ENCODE measurements at regions not wholly inside any gene's neighbourhood (a gene's known extent, or its start where the extent isn't known, plus 50 kb on each side); places are given as distances from the start of the nearest gene placed in this dataset.
A peak's percentile ranks its signal among the peaks of the same experiment; 100 is the strongest.
"Not testable (repeated sequence)": the region's sequence is repeated elsewhere in the genome, so short reads cannot be mapped to it uniquely, and the experiment has no call there.

GRCh38 chr7:68858497-68858896 is 739.8 kb upstream of the AUTS2 start:
- H3K36me3 ChIP-seq (ENCODE audit: control insufficient read depth in 5 of 5, insufficient read depth in 5 of 5, low read length in 5 of 5) = no peaks in the 10 kb centered on the region
- peaks cover 0 to 20% (median 4%) of the 10 kb centered on the region in 5 donors for H3K4me1 ChIP-seq (ENCODE audit: control insufficient read depth in 5 of 5, insufficient read depth in 5 of 5, low read length in 5 of 5)
- H3K9me3 ChIP-seq (ENCODE audit: control insufficient read depth in 5 of 5, low read length in 5 of 5) = no peaks in the 10 kb centered on the region
- H3K4me3 ChIP-seq (ENCODE audit: low read depth in 1 of 5, low read length in 5 of 5) = no peak overlapping the region
- no peak overlapping the region for H3K27ac ChIP-seq (ENCODE audit: low read depth, low read length)
- H3K9ac ChIP-seq (ENCODE audit: low read length in 5 of 5) = no peak overlapping the region
- H3K27me3 ChIP-seq (ENCODE audit: control insufficient read depth in 5 of 5, insufficient read depth in 4 of 5, low read length in 5 of 5) = no peaks in the 10 kb centered on the region

- H3K27ac ChIP-seq (ENCODE audit: low read depth, low read length) = no peak overlapping the region
- no peaks in the 10 kb centered on the region for H3K36me3 ChIP-seq (ENCODE audit: control insufficient read depth in 5 of 5, insufficient read depth in 5 of 5, low read length in 5 of 5)
- H3K9ac ChIP-seq (ENCODE audit: low read length in 5 of 5) = no peak overlapping the region
- no peaks in the 10 kb centered on the region for H3K27me3 ChIP-seq (ENCODE audit: control insufficient read depth in 5 of 5, insufficient read depth in 4 of 5, low read length in 5 of 5)
- no peak overlapping the region for H3K4me3 ChIP-seq (ENCODE audit: low read depth in 1 of 5, low read length in 5 of 5)
- peaks cover 0 to 6% (median 2%) of the 10 kb centered on the region in 5 donors for H3K4me1 ChIP-seq (ENCODE audit: control insufficient read depth in 5 of 5, insufficient read depth in 5 of 5, low read length in 5 of 5)
- H3K9me3 ChIP-seq (ENCODE audit: control insufficient read depth in 5 of 5, low read length in 5 of 5) = no peaks in the 10 kb centered on the region
These were observed 737.1 kb upstream of the AUTS2 start for GRCh38 chr7:68861171-68861570.

GRCh38 chr7:68862261-68862660 is 736.0 kb upstream of the AUTS2 start:
- Histone ChIP-seq H3K9ac (ENCODE audit: low read length in 5 of 5) (no peak overlapping the region), H3K4me1 (ENCODE audit: control insufficient read depth in 5 of 5, insufficient read depth in 5 of 5, low read length in 5 of 5) (peaks cover 0 to 6% (median 0%) of the 10 kb centered on the region in 5 donors), H3K9me3 (ENCODE audit: control insufficient read depth in 5 of 5, low read length in 5 of 5) (no peaks in the 10 kb centered on the region), H3K27me3 (ENCODE audit: control insufficient read depth in 5 of 5, insufficient read depth in 4 of 5, low read length in 5 of 5) (no peaks in the 10 kb centered on the region), H3K4me3 (ENCODE audit: low read depth in 1 of 5, low read length in 5 of 5) (no peak overlapping the region), H3K27ac (ENCODE audit: low read depth, low read length) (no peak overlapping the region), H3K36me3 (ENCODE audit: control insufficient read depth in 5 of 5, insufficient read depth in 5 of 5, low read length in 5 of 5) (no peaks in the 10 kb centered on the region)

GRCh38 chr7:68862736-68863135 is 735.5 kb upstream of the AUTS2 start:
- peaks cover 0 to 6% (median 0%) of the 10 kb centered on the region in 5 donors for H3K4me1 ChIP-seq (ENCODE audit: control insufficient read depth in 5 of 5, insufficient read depth in 5 of 5, low read length in 5 of 5)
- H3K27me3 ChIP-seq (ENCODE audit: control insufficient read depth in 5 of 5, insufficient read depth in 4 of 5, low read length in 5 of 5) = no peaks in the 10 kb centered on the region
- no peak overlapping the region for H3K4me3 ChIP-seq (ENCODE audit: low read depth in 1 of 5, low read length in 5 of 5)
- H3K9ac ChIP-seq (ENCODE audit: low read length in 5 of 5) = no peak overlapping the region
- H3K9me3 ChIP-seq (ENCODE audit: control insufficient read depth in 5 of 5, low read length in 5 of 5) = no peaks in the 10 kb centered on the region
- no peaks in the 10 kb centered on the region for H3K36me3 ChIP-seq (ENCODE audit: control insufficient read depth in 5 of 5, insufficient read depth in 5 of 5, low read length in 5 of 5)
- no peak overlapping the region for H3K27ac ChIP-seq (ENCODE audit: low read depth, low read length)

- Histone ChIP-seq H3K27me3 (ENCODE audit: control insufficient read depth in 5 of 5, insufficient read depth in 4 of 5, low read length in 5 of 5) (no peaks in the 10 kb centered on the region), H3K36me3 (ENCODE audit: control insufficient read depth in 5 of 5, insufficient read depth in 5 of 5, low read length in 5 of 5) (no peaks in the 10 kb centered on the region), H3K9me3 (ENCODE audit: control insufficient read depth in 5 of 5, low read length in 5 of 5) (peaks cover 0 to 2% (median 0%) of the 10 kb centered on the region in 5 donors), H3K9ac (ENCODE audit: low read length in 5 of 5) (no peak overlapping the region), H3K4me3 (ENCODE audit: low read depth in 1 of 5, low read length in 5 of 5) (no peak overlapping the region), H3K4me1 (ENCODE audit: control insufficient read depth in 5 of 5, insufficient read depth in 5 of 5, low read length in 5 of 5) (peaks cover 0 to 11% (median 6%) of the 10 kb centered on the region in 5 donors), H3K27ac (ENCODE audit: low read depth, low read length) (no peak overlapping the region)
These were observed 732.7 kb upstream of the AUTS2 start for GRCh38 chr7:68865351-68866199.

- Histone ChIP-seq H3K36me3 (ENCODE audit: control insufficient read depth in 5 of 5, insufficient read depth in 5 of 5, low read length in 5 of 5) (no peaks in the 10 kb centered on the region), H3K27me3 (ENCODE audit: control insufficient read depth in 5 of 5, insufficient read depth in 4 of 5, low read length in 5 of 5) (no peaks in the 10 kb centered on the region), H3K9me3 (ENCODE audit: control insufficient read depth in 5 of 5, low read length in 5 of 5) (peaks cover 0 to 2% (median 0%) of the 10 kb centered on the region in 5 donors), H3K4me3 (ENCODE audit: low read depth in 1 of 5, low read length in 5 of 5) (no peak overlapping the region), H3K4me1 (ENCODE audit: control insufficient read depth in 5 of 5, insufficient read depth in 5 of 5, low read length in 5 of 5) (peaks cover 0 to 11% (median 6%) of the 10 kb centered on the region in 5 donors), H3K9ac (ENCODE audit: low read length in 5 of 5) (no peak overlapping the region), H3K27ac (ENCODE audit: low read depth, low read length) (no peak overlapping the region)
These were observed 732.1 kb upstream of the AUTS2 start for GRCh38 chr7:68866200-68866570.

GRCh38 chr7:68866721-68867120 is 731.6 kb upstream of the AUTS2 start:
- H3K4me3 ChIP-seq (ENCODE audit: low read depth in 1 of 5, low read length in 5 of 5); H3K9me3 ChIP-seq (ENCODE audit: control insufficient read depth in 5 of 5, low read length in 5 of 5); H3K36me3 ChIP-seq (ENCODE audit: control insufficient read depth in 5 of 5, insufficient read depth in 5 of 5, low read length in 5 of 5): not testable (repeated sequence)

GRCh38 chr7:68868978-68869377 is 729.3 kb upstream of the AUTS2 start:
- peaks cover 0 to 2% (median 0%) of the 10 kb centered on the region in 5 donors for H3K9me3 ChIP-seq (ENCODE audit: control insufficient read depth in 5 of 5, low read length in 5 of 5)

More at GRCh38 chr7:68866721-68867120, 731.6 kb upstream of the AUTS2 start:
- H3K27me3 ChIP-seq (ENCODE audit: control insufficient read depth in 5 of 5, insufficient read depth in 4 of 5, low read length in 5 of 5); H3K4me1 ChIP-seq (ENCODE audit: control insufficient read depth in 5 of 5, insufficient read depth in 5 of 5, low read length in 5 of 5); H3K27ac ChIP-seq (ENCODE audit: low read depth, low read length); H3K9ac ChIP-seq (ENCODE audit: low read length in 5 of 5): not testable (repeated sequence)

GRCh38 chr7:68873616-68874015 is 724.7 kb upstream of the AUTS2 start:
- no peaks in the 10 kb centered on the region for H3K9me3 ChIP-seq (ENCODE audit: control insufficient read depth in 5 of 5, low read length in 5 of 5)
- H3K9ac ChIP-seq (ENCODE audit: low read length in 5 of 5) = no peak overlapping the region
- no peak overlapping the region for H3K4me3 ChIP-seq (ENCODE audit: low read depth in 1 of 5, low read length in 5 of 5)
- no peaks in the 10 kb centered on the region for H3K27me3 ChIP-seq (ENCODE audit: control insufficient read depth in 5 of 5, insufficient read depth in 4 of 5, low read length in 5 of 5)
- peaks cover 0 to 7% (median 5%) of the 10 kb centered on the region in 5 donors for H3K4me1 ChIP-seq (ENCODE audit: control insufficient read depth in 5 of 5, insufficient read depth in 5 of 5, low read length in 5 of 5)
- no peaks in the 10 kb centered on the region for H3K36me3 ChIP-seq (ENCODE audit: control insufficient read depth in 5 of 5, insufficient read depth in 5 of 5, low read length in 5 of 5)
- no peak overlapping the region for H3K27ac ChIP-seq (ENCODE audit: low read depth, low read length)

More at GRCh38 chr7:68868978-68869377, 729.3 kb upstream of the AUTS2 start:
- no peaks in the 10 kb centered on the region for H3K27me3 ChIP-seq (ENCODE audit: control insufficient read depth in 5 of 5, insufficient read depth in 4 of 5, low read length in 5 of 5)
- H3K4me3 ChIP-seq (ENCODE audit: low read depth in 1 of 5, low read length in 5 of 5) = peak overlapping the region in 1 of 5 donors; percentile 31
- peaks cover 0 to 7% (median 5%) of the 10 kb centered on the region in 5 donors for H3K4me1 ChIP-seq (ENCODE audit: control insufficient read depth in 5 of 5, insufficient read depth in 5 of 5, low read length in 5 of 5)
- no peak overlapping the region for H3K9ac ChIP-seq (ENCODE audit: low read length in 5 of 5)
- H3K36me3 ChIP-seq (ENCODE audit: control insufficient read depth in 5 of 5, insufficient read depth in 5 of 5, low read length in 5 of 5) = no peaks in the 10 kb centered on the region
- no peak overlapping the region for H3K27ac ChIP-seq (ENCODE audit: low read depth, low read length)

- no peaks in the 10 kb centered on the region for H3K36me3 ChIP-seq (ENCODE audit: control insufficient read depth in 5 of 5, insufficient read depth in 5 of 5, low read length in 5 of 5)
- H3K9me3 ChIP-seq (ENCODE audit: control insufficient read depth in 5 of 5, low read length in 5 of 5) = peaks cover 0 to 2% (median 0%) of the 10 kb centered on the region in 5 donors
- no peaks in the 10 kb centered on the region for H3K27me3 ChIP-seq (ENCODE audit: control insufficient read depth in 5 of 5, insufficient read depth in 4 of 5, low read length in 5 of 5)
- H3K27ac ChIP-seq (ENCODE audit: low read depth, low read length) = no peak overlapping the region
- H3K9ac ChIP-seq (ENCODE audit: low read length in 5 of 5) = no peak overlapping the region
- H3K4me3 ChIP-seq (ENCODE audit: low read depth in 1 of 5, low read length in 5 of 5) = no peak overlapping the region
- no peaks in the 10 kb centered on the region for H3K4me1 ChIP-seq (ENCODE audit: control insufficient read depth in 5 of 5, insufficient read depth in 5 of 5, low read length in 5 of 5)
These were observed 722.4 kb upstream of the AUTS2 start for GRCh38 chr7:68875857-68876256.
